ENCODE measurements at regions not wholly inside any gene's neighbourhood (a gene's known extent, or its start where the extent isn't known, plus 50 kb on each side); places are given as distances from the start of the nearest gene placed in this dataset.
"Not testable (repeated sequence)": the region's sequence is repeated elsewhere in the genome, so short reads cannot be mapped to it uniquely, and the experiment has no call there.

DNA sequence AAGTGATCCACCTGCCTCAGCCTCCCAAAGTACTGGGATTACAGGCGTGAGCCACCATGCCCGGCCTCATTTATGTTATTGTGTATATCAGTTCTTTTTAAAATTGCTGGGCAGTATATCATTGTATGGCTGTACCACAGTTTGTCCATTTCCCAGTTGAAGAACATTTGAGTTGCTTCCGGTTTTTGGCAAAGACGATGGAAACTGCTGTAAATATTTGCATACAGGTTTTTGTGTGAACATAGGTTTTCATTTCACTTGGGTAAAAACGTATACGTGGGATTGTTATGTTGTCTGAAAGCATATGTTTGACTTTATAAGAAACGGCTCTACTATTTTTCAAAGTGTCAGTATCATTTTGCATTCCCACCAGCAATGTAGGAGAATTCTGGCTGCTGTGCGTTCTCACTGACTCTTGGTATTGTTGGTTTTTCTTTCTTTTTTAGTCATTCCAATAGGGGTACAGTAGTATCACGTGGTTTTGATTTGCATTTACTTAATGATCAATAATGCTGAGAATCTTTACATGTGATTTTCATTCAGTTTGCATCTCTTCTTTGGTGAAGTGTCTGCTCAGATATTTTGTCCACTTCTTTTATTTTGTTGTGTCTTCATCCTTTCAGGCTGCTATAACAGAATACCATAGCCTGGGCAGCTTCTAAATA lies 63.2 kb upstream of the GOT2 start:
- Mint-ChIP-seq H3K9me3 (peaks cover 21% of the 10 kb centered on the region), H3K4me3 (no peak overlapping the region), H3K4me1 (peaks cover 1% of the 10 kb centered on the region), H3K36me3 (ENCODE audit: low read depth) (no peaks in the 10 kb centered on the region), H3K27me3 (ENCODE audit: low read depth) (no peaks in the 10 kb centered on the region), H3K27ac (no peak overlapping the region)
- TF ChIP-seq, protein P1, sequence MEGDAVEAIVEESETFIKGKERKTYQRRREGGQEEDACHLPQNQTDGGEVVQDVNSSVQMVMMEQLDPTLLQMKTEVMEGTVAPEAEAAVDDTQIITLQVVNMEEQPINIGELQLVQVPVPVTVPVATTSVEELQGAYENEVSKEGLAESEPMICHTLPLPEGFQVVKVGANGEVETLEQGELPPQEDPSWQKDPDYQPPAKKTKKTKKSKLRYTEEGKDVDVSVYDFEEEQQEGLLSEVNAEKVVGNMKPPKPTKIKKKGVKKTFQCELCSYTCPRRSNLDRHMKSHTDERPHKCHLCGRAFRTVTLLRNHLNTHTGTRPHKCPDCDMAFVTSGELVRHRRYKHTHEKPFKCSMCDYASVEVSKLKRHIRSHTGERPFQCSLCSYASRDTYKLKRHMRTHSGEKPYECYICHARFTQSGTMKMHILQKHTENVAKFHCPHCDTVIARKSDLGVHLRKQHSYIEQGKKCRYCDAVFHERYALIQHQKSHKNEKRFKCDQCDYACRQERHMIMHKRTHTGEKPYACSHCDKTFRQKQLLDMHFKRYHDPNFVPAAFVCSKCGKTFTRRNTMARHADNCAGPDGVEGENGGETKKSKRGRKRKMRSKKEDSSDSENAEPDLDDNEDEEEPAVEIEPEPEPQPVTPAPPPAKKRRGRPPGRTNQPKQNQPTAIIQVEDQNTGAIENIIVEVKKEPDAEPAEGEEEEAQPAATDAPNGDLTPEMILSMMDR (IDR thresholded peaks at IDR 0.05; ENCODE audit: unreplicated experiment in 3 of 3): no peak

DNA sequence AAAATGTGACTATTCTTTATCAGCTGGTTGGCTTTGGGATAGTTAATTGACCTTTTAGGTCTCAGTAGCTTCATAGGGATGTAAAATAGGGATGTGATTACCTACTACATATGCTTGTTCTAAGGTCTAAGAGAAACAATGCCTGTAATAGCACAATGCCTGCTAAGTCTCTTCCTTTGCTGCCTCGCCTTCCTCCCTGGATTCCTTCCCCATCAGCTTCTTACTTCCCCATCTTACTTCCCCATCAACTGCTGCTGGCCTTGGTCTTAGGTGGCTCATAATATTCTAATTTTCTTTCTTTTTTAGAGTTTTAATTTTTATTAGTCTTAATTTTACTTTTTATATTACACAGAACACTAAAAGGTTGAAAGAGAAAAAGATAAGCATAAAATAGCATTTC lies 59.2 kb upstream of the GOT2 start:
- no peaks in the 10 kb centered on the region for H3K36me3 Mint-ChIP-seq (ENCODE audit: low read depth)
- H3K9me3 Mint-ChIP-seq: no peaks in the 10 kb centered on the region
- H3K27me3 Mint-ChIP-seq (ENCODE audit: low read depth): no peaks in the 10 kb centered on the region
- no peak overlapping the region for H3K4me3 Mint-ChIP-seq
- TF ChIP-seq, protein P1 (IDR thresholded peaks at IDR 0.05; ENCODE audit: unreplicated experiment in 3 of 3): no peak
- no peak overlapping the region for H3K27ac Mint-ChIP-seq
- H3K4me1 Mint-ChIP-seq: peaks cover 9% of the 10 kb centered on the region

DNA sequence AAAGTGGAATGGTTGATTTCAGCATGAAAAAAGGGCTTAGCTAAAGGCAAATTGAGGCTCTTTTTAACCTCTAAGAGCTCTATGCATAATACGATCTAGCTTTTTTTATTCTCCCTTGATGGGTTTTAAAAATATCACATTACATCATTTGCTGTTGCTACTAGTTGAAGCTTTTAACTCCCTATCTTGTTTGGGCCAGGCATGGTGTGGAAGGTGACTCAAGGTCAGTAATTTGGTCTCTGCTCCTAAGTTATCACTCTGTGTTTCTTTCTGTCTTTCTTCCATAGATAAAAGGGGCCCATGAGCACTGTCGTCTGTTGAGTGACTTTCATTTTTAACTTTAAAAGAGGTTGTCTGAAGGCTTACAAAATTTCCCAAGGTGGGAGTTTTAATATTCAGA lies 58.1 kb upstream of the GOT2 start:
- no peaks in the 10 kb centered on the region for H3K9me3 Mint-ChIP-seq
- H3K4me3 Mint-ChIP-seq: no peak overlapping the region
- H3K27ac Mint-ChIP-seq: no peak overlapping the region
- TF ChIP-seq, protein P1 (IDR thresholded peaks at IDR 0.05; ENCODE audit: unreplicated experiment in 3 of 3): no peak
- no peaks in the 10 kb centered on the region for H3K27me3 Mint-ChIP-seq (ENCODE audit: low read depth)
- peaks cover 9% of the 10 kb centered on the region for H3K4me1 Mint-ChIP-seq
- H3K36me3 Mint-ChIP-seq (ENCODE audit: low read depth): no peaks in the 10 kb centered on the region

DNA sequence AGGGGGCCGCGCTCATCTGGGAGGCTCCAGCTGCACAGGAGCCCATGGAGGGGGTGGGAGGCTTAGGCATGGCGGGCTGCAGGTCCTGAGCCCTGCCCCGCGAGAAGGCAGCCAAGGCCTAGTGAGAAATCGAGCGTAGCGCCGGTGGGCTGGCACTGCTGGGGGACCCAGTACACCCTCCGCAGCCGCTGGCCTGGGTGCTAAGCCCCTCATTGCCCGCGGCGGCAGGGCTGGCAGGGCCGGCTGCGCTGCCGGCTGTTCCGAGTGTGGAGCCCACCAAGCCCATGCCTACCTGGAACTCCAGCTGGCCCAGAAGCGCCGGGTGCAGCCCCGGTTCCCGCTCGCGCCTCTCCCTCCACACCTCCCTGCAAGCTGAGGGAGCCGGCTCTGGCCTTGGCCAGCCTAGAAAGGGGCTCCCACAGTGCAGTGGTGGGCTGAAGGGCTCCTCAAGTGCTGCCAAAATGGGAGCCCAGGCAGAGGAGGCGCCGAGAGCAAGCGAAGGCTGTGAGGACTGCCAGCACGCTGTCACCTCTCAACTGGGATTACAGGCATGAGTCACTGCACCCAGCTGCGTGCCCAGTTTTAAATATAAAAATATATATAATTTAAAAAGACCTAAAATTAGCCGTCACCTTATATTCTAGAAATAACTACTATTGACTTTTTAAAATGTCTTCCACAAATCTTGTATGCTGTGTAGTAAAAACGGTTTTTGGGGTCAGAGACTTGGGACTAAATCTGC lies 56.9 kb upstream of the GOT2 start:
- not testable (repeated sequence) for H3K4me1 Mint-ChIP-seq; H3K27ac Mint-ChIP-seq; H3K27me3 Mint-ChIP-seq (ENCODE audit: low read depth); H3K4me3 Mint-ChIP-seq; H3K36me3 Mint-ChIP-seq (ENCODE audit: low read depth); H3K9me3 Mint-ChIP-seq

DNA sequence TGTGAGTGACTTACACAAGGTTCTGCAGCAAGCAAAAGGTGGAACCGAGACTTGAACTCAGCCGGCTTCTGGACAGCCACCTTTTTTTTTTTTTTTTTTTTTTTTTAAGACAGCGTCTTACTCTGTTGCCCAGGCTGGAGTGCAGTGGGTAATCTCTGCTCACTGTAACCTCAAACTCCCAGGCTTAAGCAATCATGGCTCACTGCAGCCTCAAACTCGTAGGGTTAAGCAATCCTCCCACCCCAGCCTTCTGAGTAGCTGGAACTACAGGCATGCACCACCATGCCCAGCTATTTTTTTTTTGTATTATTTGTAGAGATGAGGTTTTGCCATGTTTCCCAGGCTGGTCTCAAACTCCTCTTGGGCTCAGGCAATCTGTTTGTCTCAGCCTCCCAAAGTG lies 55.2 kb upstream of the GOT2 start:
- Mint-ChIP-seq H3K27me3 (ENCODE audit: low read depth) (no peaks in the 10 kb centered on the region), H3K27ac (no peak overlapping the region), H3K36me3 (ENCODE audit: low read depth) (no peaks in the 10 kb centered on the region), H3K9me3 (peaks cover 4% of the 10 kb centered on the region), H3K4me1 (peaks cover 9% of the 10 kb centered on the region), H3K4me3 (no peak overlapping the region)
- TF ChIP-seq, protein P1 (IDR thresholded peaks at IDR 0.05; ENCODE audit: unreplicated experiment in 3 of 3): no peak

Data from nephron (organoid).